OCI-LY3 (cell line): ENCODE measurements at regions not wholly inside any gene's neighbourhood (a gene's known extent, or its start where the extent isn't known, plus 50 kb on each side); places are given as distances from the start of the nearest gene placed in this dataset.

ENCODE experiments used
- H2AFZ ChIP-seq: fragments of 200-600, 300-600 bp; shearing (Covaris generic); 2 replicates; pipeline ENCODE4 v1.6.0; 2014; ENCODE audit warnings: antibody characterized with exemption, low read depth, low read length
- H3K27ac ChIP-seq: fragments of 200-600, 300-600 bp; sonication (generic); 2 replicates; pipeline ENCODE4 v1.5.1; 2014; ENCODE audit warnings: mild to moderate bottlenecking, low read length, moderate library complexity, mixed read lengths
- H3K27me3 ChIP-seq: fragments of 200-600, 300-600 bp; sonication (generic); 2 replicates; pipeline ENCODE4 v1.6.1; 2014; ENCODE audit warnings: low read depth, low read length, mixed read lengths
- H3K36me3 ChIP-seq: fragments of 200-600, 300-600 bp; sonication (generic); replicated peaks from 2 replicates; pipeline ENCODE3; 2014; ENCODE audit warnings: low read depth, low read length, mixed read lengths
- H3K4me1 ChIP-seq: fragments of 300-600, 200-600 bp; sonication (generic); 2 replicates; pipeline ENCODE4 v1.6.1; 2014; ENCODE audit warnings: low read length, mixed read lengths
- H3K4me2 ChIP-seq: fragments of 200-600, 300-600 bp; sonication (generic); 2 replicates; pipeline ENCODE4 v1.6.1; 2014; ENCODE audit warnings: low read length, mixed read lengths
- H3K4me3 ChIP-seq: fragments of 300-600, 200-600 bp; sonication (generic); 2 replicates; pipeline ENCODE4 v1.5.1; 2014; ENCODE audit warnings: antibody characterized with exemption, mild to moderate bottlenecking, low read length, moderate library complexity
- H3K79me2 ChIP-seq: fragments of 300-600, 200-600 bp; shearing (Covaris generic); 2 replicates; pipeline ENCODE4 v1.6.1; 2014; ENCODE audit warnings: mild to moderate bottlenecking, low read length, mixed read lengths
- H3K9ac ChIP-seq: fragments of 300-600, 200-600 bp; shearing (Covaris generic); 2 replicates; pipeline ENCODE4 v1.6.0; 2014; ENCODE audit warnings: mild to moderate bottlenecking, low read length, moderate library complexity
- H3K9me3 ChIP-seq: fragments of 200-600, 300-600 bp; shearing (Covaris generic); 2 replicates; pipeline ENCODE4 v1.6.1; 2014; ENCODE audit warnings: low read length, mixed read lengths; ENCODE audit not compliant: insufficient read depth
- H4K20me1 ChIP-seq: fragments of 200-600, 300-600 bp; sonication (generic); 2 replicates; pipeline ENCODE4 v1.6.1; 2016; ENCODE audit warnings: low read length, mixed read lengths; ENCODE audit not compliant: insufficient read depth
- EZH2phosphoT487 ChIP-seq: fragments of 200-600 bp; shearing (Covaris generic); IDR thresholded peaks from 2 replicates; pipeline ENCODE4 v1.6.1; 2018; ENCODE audit warnings: antibody characterized with exemption, mixed run types, low read depth
- TF ChIP-seq, protein P1 (sequence below): fragments of 200-600, 300-600 bp; sonication (generic); IDR thresholded peaks from 2 replicates; pipeline ENCODE4 v1.5.1; 2014; ENCODE audit warnings: antibody characterized with exemption, low read length, low read depth

- Histone ChIP-seq H3K27me3 (no peaks in the 10 kb centered on the region), H3K79me2 (no peaks in the 10 kb centered on the region), H3K9me3 (peaks cover 17% of the 10 kb centered on the region), H3K4me1 (no peaks in the 10 kb centered on the region), H4K20me1 (no peaks in the 10 kb centered on the region), H3K36me3 (peaks cover 5% of the 10 kb centered on the region), H3K4me2 (no peak overlapping the region), H3K9ac (no peak overlapping the region), H3K27ac (no peak overlapping the region), H2AFZ (no peak overlapping the region), H3K4me3 (no peak overlapping the region)
- no peak for TF ChIP-seq EZH2phosphoT487
- TF ChIP-seq, protein P1, sequence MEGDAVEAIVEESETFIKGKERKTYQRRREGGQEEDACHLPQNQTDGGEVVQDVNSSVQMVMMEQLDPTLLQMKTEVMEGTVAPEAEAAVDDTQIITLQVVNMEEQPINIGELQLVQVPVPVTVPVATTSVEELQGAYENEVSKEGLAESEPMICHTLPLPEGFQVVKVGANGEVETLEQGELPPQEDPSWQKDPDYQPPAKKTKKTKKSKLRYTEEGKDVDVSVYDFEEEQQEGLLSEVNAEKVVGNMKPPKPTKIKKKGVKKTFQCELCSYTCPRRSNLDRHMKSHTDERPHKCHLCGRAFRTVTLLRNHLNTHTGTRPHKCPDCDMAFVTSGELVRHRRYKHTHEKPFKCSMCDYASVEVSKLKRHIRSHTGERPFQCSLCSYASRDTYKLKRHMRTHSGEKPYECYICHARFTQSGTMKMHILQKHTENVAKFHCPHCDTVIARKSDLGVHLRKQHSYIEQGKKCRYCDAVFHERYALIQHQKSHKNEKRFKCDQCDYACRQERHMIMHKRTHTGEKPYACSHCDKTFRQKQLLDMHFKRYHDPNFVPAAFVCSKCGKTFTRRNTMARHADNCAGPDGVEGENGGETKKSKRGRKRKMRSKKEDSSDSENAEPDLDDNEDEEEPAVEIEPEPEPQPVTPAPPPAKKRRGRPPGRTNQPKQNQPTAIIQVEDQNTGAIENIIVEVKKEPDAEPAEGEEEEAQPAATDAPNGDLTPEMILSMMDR, result no peak
These were observed 115.0 kb downstream of the ADAM29 start for GRCh38 chr4:175033162-175033561.

GRCh38 chr4:175034007-175034406, 115.8 kb downstream of the ADAM29 start:
- Histone ChIP-seq H3K4me2 (no peak overlapping the region), H3K27me3 (no peaks in the 10 kb centered on the region), H3K36me3 (peaks cover 5% of the 10 kb centered on the region), H3K79me2 (no peaks in the 10 kb centered on the region), H4K20me1 (no peaks in the 10 kb centered on the region), H3K9me3 (peaks cover 17% of the 10 kb centered on the region), H3K4me1 (no peaks in the 10 kb centered on the region), H3K9ac (no peak overlapping the region), H3K4me3 (no peak overlapping the region), H2AFZ (no peak overlapping the region), H3K27ac (no peak overlapping the region)
- TF ChIP-seq, protein P1, result no peak
- TF ChIP-seq EZH2phosphoT487, result no peak

DNA sequence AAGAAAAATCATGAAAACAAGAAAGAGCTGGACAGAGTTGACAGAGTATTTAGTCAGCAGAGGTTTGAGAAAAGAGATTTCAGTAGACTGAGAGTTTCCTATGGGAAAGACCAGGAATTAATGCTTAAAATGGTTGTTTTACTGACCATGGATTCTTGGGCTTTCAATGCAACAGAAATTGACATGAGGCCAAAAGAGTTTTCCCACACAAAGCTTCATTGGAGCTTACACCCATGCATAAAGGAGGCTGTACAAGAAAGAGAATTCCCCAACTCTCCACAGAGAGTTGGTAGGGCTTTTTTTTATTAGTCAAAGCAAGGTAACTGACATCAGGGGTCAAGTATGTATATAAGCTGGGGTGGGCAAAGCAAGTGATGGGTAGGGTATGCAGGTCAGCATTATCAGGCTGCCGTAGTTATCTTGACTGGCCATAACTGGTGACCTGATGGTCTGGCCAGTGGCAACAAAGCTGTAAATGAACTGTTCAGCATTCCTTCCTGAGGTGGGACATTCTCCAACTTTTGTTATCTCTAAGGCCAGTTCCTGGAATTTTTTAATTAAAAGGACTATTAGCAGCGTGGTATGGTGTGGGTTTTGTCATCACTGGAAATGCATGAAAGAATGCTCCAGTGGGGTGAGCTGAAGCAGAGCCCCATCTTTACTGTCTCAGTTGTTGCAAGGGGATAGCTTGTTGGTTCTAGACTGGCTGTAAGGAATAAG, 117.0 kb downstream of the ADAM29 start:
- no peak overlapping the region for H3K9ac ChIP-seq
- no peak overlapping the region for H2AFZ ChIP-seq
- H3K4me2 ChIP-seq, result no peak overlapping the region
- peaks cover 5% of the 10 kb centered on the region for H3K36me3 ChIP-seq
- peaks cover 17% of the 10 kb centered on the region for H3K9me3 ChIP-seq
- H3K27ac ChIP-seq, result no peak overlapping the region
- H3K4me1 ChIP-seq, result no peaks in the 10 kb centered on the region
- H3K27me3 ChIP-seq, result no peaks in the 10 kb centered on the region
- TF ChIP-seq EZH2phosphoT487, result no peak
- TF ChIP-seq, protein P1, result no peak
- H3K4me3 ChIP-seq, result no peak overlapping the region
- no peaks in the 10 kb centered on the region for H3K79me2 ChIP-seq
- no peaks in the 10 kb centered on the region for H4K20me1 ChIP-seq

DNA sequence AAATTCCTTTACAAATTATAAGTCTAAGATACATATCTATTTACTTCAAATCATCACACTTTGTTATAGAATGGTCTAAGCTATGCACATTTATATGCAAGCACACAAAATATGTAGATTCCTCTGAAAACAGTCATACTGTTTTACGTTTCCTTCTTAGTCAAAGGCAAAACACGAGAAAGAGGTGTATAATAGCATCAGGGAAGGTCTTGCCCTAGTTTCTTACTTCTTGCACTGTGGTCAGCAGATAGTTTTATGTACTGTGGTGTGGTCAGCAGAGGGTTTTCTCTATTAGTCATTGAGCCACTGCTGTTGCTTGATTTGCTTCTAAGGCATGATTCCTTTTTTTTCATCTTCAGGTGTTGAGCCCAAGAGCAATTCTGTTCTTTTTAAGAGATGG, 117.7 kb downstream of the ADAM29 start:
- no peaks in the 10 kb centered on the region for H3K27me3 ChIP-seq
- TF ChIP-seq, protein P1, result no peak
- TF ChIP-seq EZH2phosphoT487, result no peak
- no peak overlapping the region for H2AFZ ChIP-seq
- H3K4me1 ChIP-seq, result no peaks in the 10 kb centered on the region
- peaks cover 17% of the 10 kb centered on the region for H3K9me3 ChIP-seq
- H4K20me1 ChIP-seq, result no peaks in the 10 kb centered on the region
- no peak overlapping the region for H3K27ac ChIP-seq
- no peak overlapping the region for H3K9ac ChIP-seq
- peaks cover 5% of the 10 kb centered on the region for H3K36me3 ChIP-seq
- H3K4me2 ChIP-seq, result no peak overlapping the region
- no peak overlapping the region for H3K4me3 ChIP-seq
- H3K79me2 ChIP-seq, result no peaks in the 10 kb centered on the region
